HG03442 (cell line): ENCODE measurements at regions not wholly inside any gene's neighbourhood (a gene's known extent, or its start where the extent isn't known, plus 50 kb on each side); places are given as distances from the start of the nearest gene placed in this dataset.
A peak's percentile ranks its signal among the peaks of the same experiment; 100 is the strongest.

Source experiments
- ATAC-seq: cut with Tn5 transposase; IDR thresholded peaks from one replicate; pipeline ENCODE4 v1.9.1; 2021; ENCODE audit warnings: mild to moderate bottlenecking, moderate library complexity; ENCODE audit not compliant: unreplicated experiment

DNA sequence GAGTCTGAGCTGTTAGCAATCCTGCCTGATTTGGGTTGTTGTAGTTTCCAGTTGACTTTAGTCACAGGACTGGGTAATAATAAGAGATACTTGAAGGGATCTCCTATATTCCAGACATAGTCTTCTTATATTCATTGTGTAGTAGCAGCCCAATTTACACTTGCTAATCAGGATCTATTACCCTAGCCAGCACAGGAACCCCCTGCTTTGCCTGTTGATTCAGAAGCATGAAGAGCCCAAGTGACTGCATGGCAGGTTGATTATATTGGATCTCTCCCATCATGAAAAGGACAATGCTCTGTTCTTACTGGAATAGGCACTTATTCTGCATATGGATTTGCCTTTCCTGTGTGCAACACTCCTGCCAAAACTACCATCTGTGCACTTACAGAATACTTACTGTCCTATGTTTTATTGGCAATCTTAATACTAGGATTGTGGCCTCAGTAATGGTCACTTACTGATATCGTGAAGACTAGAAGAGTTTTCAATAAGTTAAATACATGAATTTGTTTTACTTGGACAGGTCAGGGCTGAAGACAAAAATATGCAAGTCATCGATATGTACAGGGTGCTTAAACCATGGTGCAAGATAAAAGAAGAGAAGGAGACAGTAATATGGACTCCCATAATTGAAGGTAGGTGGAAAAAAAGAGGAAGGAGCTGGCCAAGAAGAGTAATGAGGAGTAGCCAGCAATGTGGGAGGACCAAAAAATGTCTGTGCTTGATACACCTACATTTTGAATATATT, 304.1 kb downstream of the MCTP2 start:
- ATAC-seq: no peak

GRCh38 chr15:94536549-94536948, 305.2 kb downstream of the MCTP2 start:
- ATAC-seq: no peak

- ATAC-seq: no peak
These were observed 306.9 kb downstream of the MCTP2 start for GRCh38 chr15:94538280-94538679.

- no peak for ATAC-seq
These were observed 311.0 kb downstream of the MCTP2 start for GRCh38 chr15:94542391-94542790.

DNA sequence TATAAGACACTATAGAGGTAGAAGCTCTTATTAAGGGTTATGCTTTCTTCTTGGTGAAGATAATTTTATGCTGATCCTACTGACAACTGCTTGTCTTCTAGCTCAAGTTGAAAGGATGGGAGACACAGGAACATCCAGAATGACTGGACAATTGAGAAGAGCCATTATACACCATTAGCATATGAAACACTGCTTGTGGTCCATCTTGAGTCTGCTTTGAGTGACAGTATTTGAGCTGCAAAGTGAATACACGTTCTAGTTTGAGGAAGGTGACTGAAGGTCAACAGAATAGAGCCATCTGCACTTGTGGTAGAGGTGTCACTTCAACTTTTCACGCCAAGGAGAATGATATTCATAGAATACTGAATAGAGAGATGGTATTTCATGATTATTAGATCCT, 315.4 kb downstream of the MCTP2 start:
- no peak for ATAC-seq

GRCh38 chr15:94547711-94548110, 316.4 kb downstream of the MCTP2 start:
- no peak for ATAC-seq

DNA sequence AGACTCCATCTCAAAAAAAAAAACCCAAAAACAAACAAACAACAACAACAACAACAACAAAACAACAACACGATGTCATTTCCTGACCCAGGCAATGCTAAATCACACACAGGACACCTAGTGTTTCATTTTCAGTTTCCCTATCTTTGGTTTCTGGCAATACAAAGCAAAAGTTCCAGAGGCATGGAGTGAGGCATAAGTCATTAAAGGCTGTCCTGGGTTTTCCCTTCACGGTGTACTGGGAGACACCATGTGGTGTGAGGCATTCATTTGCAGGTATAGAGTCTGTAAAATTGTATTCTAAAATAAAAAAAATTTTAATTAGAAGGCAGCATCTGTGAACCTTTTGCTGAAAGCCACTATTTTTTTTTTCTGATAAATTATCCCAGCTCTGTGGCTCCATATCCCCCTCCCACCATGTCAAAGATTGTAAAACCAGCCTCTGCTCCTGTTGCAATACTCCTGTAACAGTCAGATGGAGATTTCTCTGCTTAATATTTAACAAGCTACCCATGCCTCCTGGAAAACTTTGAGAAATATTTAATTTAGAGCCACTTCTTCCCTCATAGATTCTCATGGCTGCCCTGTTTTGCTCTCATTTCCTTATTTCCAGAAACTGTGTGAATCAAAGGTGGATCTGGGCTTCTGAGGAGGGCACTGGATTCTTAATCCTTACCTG, 324.6 kb downstream of the MCTP2 start:
- ATAC-seq: no peak

- ATAC-seq: no peak
These were observed 329.8 kb downstream of the MCTP2 start for GRCh38 chr15:94561036-94561689.

- no peak for ATAC-seq
These were observed 332.1 kb downstream of the MCTP2 start for GRCh38 chr15:94563456-94563855.

DNA sequence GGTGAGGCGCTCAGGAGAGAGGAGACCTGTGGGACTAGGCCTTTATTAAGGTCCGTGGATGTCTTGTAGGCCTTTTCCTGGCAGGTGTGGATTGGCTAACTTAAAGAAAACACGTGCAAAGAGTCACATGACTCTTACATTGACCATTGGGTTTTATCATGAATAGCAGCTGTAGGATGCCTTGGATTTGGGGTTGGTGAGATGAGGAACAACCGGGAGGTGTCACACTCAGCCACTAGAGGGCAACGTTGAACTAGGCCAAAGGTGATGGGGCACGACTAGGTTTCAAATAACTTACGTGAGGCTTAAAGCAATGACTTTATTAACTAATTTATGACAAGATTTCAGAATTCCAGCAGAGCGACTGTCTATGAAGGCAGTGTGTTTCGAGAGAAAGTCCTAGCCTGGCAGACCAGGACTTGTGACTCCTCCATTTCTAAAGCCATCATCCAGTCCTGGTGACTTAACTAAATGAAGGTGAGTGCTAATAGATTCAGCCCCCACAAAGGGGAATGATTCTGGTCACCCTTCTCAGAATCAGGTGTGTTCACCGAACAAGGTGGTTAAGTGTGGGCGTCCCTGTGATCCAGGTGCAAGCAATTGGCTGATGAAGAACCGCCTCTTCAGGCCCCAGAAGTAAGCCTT, 345.6 kb downstream of the MCTP2 start:
- ATAC-seq: peak; percentile 64

GRCh38 chr15:94579286-94579685, 347.9 kb downstream of the MCTP2 start:
- no peak for ATAC-seq

DNA sequence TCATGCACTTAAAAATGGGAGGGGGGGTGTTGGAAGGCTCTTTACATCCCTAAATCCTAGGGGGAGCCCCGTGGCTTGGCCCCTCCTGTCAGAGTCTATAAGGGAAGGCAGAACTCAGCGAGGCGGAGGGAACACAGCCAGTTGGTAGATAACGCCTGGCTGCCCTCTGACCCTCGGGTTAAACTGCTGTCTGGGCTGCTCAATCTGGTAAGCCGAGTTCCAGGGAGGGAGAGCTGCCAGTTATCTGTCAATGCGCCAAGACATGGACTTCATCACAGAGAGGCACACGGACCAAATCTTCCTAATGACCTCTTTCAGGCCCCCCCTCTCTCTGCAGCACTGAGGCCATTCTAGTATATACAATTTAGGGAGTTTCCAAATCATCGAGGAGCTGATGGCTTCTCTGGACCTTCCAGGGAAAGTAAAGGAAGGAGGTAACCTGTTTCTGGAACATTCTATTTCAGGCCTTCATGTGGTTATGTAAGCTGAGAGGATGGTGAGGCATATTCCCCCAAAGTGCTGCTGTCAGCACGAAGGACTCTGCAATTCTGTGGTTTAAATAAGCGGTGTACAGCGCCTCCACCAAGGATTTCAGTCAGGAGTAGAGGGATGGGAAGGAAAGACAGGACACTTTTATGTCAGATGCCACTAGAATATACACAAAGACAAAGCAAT, 349.0 kb downstream of the MCTP2 start:
- no peak for ATAC-seq

DNA sequence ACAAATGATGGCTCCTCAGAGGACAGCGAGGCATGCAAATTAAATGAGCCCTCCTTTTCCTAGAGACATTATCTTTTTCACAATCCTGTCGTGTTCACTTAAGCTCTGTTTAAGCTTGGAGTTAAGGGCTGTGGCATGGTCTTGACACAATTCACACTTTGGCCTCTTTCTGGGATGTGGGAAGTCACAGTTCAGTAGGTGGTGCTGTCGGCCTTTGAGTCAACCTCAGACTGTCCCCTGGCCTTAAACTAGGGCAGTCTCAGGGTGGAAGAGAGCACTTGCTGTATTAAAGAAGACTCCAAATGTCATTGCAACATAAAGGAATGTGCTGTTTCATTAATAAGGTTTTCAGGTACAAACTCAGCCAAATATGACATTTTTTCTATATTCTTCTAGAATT, 351.0 kb downstream of the MCTP2 start:
- ATAC-seq: peak; percentile 51

DNA sequence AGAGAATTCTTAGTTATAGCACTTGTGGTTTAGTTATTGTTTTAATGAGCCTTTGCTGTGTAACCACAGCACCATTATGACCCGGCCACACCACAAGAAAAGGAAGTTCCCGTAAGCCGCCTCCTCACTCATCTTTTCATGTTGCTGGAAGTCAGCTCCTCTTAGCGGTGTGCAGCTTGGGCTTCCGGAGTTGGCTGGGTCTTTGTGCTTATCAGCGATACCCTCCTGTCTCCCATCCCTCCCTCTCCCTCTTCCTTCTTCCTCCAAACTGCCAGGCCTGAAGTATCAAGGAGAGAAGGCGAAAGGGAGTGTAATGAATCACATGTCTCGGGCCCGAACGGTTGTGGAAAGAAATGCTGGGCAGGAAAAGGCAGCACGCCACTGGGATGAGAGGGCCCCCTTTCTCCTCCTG, 353.5 kb downstream of the MCTP2 start:
- peak; percentile 84 for ATAC-seq

GRCh38 chr15:94586099-94586498, 354.7 kb downstream of the MCTP2 start:
- ATAC-seq: peak; percentile 54

DNA sequence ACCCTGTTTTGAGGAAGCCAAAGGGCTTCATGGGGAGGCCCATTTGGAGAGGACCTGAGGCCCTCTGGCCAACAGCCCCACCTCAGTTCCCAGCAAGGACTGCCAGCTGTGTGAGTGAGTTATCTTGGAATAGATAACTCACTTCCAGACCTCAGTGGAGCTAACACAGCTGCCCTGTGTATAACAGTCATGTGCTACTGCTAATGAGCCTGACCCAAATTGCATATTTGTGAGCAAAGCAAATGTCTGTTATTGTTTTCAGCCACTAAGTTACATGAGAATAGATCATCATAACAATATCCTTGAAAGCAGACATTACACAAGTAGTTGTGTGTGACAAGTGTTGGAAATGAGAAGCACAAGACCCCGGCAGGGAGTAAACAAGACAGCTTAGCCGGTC, 355.8 kb downstream of the MCTP2 start:
- no peak for ATAC-seq

DNA sequence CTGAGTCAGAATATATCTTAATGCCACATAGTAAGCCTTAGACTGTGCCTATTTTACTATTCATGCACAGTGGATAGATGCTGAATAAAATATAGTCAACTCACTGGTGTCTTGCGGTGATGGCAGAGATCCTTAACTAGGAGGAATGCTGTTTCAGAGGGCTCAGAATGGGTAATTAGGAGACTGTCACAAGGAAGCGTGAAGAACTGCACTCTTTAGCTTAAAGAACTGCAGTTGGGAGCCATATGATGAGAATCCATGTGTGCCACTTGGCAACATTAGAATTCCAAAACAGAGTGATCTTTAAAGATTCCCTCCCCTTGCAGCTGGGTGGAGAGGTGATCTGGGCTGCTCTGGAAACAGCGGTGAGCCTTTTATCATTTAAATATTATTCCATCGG, 357.6 kb downstream of the MCTP2 start:
- no peak for ATAC-seq

DNA sequence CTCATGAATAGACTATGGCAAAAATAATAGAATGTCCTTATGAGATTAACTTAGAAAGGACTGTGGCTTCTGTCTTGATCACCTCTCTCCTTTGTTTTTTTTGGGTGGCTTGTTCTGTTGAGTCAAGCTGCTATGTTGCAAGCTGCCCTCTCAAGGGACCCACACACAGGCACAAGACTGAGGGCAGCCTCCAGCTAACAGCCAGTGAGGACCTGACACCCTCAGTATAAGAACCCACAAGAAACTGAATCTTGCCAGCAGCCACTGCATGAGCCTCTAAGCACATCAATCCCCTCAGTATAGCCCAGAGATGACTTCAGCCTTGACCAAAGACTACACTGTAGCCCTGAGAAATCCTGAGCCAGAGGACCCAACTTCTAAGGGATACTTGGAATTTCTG, 361.1 kb downstream of the MCTP2 start:
- ATAC-seq: no peak

- no peak for ATAC-seq
These were observed 365.3 kb downstream of the MCTP2 start for GRCh38 chr15:94596707-94597106.

DNA sequence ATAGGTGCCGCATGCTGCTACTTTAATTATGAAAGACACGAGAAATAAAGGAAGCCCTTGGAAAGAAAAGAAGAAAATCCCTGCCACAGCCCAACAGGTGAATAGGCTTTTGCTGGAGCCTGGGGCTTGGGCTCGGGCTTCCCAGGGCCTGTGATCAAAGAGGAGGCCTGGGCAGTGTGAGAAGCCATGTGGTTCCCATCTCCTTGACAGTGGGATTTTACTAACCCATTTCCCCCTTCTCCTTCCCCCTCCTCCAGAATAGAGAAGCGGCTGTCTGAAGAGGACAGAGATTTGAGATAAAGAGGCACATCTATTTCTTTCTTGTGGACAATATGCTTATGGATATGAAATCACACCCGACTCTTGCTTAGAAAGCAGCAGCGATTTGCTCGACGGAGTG, 369.1 kb downstream of the MCTP2 start:
- no peak for ATAC-seq
